Middle frontal gyrus (tissue), 1 donor: ENCODE measurements at regions not wholly inside any gene's neighbourhood (a gene's known extent, or its start where the extent isn't known, plus 50 kb on each side); places are given as distances from the start of the nearest gene placed in this dataset.
"Not testable (repeated sequence)": the region's sequence is repeated elsewhere in the genome, so short reads cannot be mapped to it uniquely, and the experiment has no call there.

Source experiments
- DNase-seq: peaks from one replicate; pipeline ENCODE4 v3.0.0-alpha.2; 2015; ENCODE audit warnings: low spot score; ENCODE audit errors: extremely low spot score

GRCh38 chr3:145244327-145244726, 916.7 kb downstream of the PLOD2 start:
- DNase-seq: no peak

DNA sequence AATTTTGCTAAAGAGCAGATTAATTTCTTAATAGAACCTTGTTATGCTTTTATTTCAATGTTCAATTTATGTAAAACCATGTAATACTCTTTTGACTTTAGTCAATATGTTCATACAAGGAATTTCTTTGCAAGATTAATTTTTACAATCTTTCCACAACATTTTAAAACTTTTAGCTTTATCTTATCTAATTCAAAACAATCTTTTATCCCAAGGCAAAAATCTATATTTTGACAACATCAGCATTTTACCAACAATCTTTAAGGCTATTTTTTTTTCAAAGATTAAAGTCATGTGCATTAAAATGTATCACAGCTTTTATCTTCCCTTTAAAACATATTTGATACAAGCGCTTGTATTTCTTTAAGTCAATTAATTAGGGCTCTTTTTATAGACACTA, 914.7 kb downstream of the PLOD2 start:
- no peak for DNase-seq

DNA sequence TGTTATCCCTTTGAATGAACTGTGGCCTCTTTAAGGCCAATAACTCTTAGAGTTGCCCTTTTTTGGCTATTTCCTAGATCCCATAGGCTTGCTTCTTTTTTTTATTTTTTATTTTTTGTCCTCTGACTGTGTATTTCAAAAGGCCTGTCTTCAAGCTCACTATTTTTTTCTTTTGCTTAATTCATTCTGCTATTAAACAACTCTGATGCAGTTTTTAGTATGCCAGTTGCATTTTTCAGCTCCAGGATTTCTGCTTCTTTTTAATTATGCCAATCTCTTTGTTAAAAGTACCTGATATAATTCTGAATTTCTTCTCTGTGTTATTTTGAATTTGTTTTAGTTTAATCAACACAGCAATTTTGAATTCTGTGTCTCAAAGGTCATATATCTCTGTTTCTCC, 912.1 kb downstream of the PLOD2 start:
- no peak for DNase-seq

DNA sequence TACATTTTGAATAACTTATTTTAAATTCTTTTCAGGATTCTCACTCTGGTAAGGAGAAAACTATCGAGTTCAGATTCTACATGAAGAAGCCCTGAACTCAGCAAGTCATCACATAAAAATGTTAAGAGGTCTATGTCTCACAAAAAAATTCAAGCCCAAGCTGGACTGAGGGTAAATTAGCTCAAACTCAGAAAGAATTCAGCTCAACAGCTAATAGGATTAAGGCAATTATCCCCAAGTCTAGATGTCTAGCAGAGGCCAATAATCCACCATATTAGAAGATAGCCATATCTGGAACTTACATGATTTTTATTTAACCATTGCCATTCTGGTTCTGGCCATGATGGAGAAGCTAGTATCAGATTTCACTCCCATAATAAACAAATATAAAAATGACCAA, 909.7 kb downstream of the PLOD2 start:
- DNase-seq: no peak

DNA sequence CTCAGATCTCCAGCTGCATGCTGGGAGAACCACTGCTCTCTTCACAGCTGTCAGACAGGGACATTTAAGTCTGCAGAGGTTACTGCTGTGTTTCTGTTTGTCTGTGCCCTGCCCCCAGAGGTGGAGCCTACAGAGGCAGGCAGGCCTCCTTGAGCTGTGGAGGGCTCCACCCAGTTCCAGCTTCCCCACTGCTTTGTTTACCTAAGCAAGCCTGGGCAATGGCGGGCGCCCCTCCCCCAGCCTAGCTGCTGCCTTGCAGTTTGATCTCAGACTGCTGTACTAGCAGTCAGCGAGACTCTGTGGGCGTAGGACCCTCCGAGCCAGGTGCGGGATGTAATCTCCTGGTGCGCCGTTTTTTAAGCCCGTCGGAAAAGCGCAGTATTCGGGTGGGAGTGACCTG, 903.0 kb downstream of the PLOD2 start:
- not testable (repeated sequence) for DNase-seq

- DNase-seq: no peak
These were observed 901.7 kb downstream of the PLOD2 start for GRCh38 chr3:145259166-145259880.

DNA sequence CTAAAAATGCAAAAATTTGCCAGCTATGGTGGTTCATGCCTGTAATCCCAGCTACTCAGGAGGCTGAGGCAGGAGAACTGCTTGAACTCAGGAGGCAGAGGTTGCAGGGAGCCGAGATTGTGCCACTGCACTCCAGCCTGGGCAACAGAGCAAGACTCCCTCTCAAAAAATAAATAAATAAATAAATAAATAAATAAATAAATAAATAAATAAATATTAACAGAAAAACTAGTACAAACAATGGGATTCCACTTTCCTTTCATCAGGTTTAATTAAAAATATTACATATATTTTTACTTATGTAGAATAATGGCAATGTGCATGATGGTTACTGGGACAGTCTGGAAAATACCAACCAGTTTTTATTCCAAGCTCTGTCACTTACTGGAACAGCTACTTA, 897.5 kb downstream of the PLOD2 start:
- DNase-seq: not testable (repeated sequence)

DNA sequence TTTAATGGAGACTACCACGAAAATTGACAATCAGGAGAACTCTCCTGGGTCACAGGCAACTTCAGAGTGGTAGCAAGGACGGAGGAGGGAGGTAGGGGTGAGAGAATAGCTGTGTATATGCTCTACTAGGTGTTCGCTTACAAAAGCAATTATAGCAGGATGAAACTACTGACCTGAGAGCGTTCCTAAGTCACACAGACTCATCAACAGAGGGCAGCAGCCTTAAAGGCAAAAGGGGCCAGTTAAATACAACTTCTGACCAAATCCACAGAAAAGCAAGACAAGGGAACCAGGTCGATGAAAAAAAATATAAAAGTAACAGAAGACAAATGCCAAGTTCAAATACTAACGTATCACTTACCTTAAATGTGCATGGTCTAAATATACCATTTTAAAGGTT, 894.6 kb downstream of the PLOD2 start:
- no peak for DNase-seq

DNA sequence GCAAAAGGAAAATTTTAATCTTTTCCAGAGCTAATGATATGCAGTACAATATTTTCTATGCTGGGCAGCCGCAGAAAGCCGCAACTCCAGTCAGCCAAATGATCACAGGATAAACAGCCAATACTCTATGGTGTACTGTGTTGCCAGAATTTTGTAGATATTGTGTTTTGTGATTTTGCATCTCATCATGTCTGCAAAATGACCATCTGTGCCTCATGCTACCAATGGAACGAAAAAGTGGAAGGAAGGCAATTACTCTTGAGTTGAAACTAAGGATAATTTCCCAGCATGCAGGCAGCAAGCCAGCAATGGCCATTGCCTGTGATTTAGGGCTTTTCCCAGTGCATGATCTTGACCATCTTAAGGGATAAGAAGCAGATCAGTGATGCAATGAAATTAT, 891.9 kb downstream of the PLOD2 start:
- DNase-seq: no peak

DNA sequence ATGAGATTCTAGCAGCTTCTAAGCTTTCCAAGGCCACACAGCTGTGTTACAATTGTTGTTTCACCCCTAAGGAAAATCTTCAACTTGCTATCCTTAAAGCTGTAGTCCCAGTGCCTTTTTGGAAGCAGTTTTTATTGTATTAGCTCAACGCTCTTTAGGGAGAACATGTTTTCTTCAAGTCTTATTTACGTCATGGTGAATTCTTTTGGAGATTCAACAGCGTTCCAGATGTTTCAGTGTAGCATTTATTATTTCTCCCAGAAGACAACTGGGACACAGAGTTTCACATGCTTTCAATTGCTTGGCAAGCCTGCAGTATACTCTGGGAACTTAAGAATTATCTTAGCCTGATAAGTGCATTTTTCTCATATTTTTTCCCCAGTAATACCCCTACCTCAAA, 888.3 kb downstream of the PLOD2 start:
- DNase-seq: no peak

DNA sequence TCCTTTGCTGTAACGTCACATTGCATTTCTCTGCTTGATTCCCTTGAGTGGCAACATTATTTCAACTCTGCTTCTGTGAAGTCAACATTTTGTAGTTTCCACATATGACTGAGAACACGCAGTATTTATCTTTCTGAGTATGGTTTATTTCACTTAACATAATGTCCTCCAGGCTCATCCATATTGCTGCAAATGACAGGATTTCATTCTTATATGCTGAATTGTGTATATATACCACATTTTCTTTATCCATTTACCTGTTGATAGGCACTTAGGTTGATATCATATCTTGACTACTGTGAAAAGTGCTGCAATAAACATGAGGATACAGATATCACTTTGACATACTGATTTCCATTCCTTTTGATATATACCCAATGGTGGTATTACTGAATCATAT, 878.5 kb downstream of the PLOD2 start:
- no peak for DNase-seq

- DNase-seq: no peak
These were observed 874.0 kb downstream of the PLOD2 start for GRCh38 chr3:145286937-145287336.

DNA sequence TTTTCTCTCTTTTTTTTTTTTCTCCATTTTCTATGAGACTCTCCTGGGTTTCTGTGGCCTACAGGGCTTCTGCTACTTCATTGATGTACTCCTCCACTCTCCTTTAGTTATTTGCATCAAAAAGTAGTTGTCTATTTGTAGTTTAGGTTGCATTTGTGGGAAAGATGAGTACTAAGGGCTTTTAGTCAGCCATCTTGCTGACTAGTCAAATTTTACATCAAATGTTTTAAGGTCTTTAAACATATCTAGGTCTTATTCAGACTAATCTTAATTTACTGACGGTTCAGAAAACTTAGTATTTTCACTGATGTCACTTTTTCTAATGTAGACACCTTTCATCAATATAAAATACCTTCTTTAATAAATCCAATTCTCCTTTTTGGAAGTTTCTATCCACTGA, 871.0 kb downstream of the PLOD2 start:
- DNase-seq: no peak

DNA sequence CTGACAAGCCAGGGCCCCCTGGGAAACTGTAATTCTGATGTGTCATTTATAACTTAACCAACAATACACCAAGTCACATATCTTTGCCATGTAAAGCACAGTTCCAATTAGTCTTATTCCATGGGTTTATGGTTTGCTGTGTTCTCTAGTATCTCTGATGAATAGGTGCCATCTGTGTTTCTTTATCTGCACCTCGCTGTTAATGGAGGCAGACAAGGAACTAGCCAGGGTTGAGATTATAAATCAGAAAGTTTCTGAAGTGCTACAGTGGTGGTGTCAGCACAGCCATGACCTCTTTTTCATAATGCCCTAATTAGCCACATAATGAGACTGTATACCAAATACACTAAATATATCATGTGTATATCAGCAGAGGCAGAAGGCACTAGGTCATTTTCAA, 866.4 kb downstream of the PLOD2 start:
- DNase-seq: no peak

DNA sequence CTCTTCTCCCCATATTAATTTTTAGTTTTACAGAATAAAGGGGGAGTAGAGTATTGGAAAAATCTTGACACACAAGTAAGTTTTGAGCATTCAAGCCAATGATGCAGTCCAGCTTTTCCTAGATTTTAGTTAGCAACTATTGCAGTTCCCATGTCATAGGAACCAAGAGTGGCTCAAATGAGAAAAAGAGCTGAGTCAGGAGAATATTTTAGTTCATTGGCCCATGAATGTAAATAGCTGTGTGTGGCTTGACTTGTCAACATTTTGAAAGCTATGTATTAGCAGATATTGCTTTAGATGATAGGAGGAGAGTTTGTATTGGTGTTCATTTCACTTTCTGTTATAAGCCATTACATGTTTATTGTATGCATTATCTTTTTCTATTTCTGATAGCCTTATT, 853.7 kb downstream of the PLOD2 start:
- DNase-seq: no peak

DNA sequence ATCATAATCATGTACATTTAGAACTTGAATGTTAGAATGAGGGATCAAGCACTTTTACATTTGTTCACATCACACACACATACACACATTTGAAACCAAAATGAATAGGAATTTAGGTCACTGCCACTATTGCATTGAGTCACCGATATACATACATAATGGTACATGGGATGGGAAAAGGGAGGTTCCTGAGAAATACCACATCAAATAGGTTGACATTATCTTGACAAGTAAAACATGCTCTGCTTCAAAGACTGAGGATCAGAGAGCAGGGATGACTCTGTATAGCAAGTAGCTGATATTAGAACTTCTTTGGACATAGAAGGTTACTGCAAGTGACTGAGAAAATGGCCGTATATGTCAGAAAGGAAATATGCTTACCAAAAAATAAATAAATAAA, 847.2 kb downstream of the PLOD2 start:
- no peak for DNase-seq

DNA sequence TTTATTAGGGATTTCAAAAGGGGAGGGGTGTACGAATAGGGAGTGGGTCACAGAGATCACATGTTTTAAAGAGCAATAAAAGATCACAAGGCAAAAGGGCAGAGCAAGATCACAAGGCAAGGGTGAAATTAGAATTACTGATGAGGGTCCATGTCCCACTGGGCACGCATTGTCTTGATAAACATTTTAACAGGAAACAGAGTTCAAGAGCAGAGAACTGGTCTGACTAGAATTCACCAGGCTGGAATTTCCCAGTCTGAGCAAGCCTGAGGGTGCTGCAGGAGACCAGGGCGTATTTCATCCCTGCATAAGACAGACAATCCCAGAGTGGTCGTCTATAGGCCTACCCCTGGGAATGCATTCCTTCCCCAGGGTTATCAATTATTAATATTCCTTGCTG, 844.7 kb downstream of the PLOD2 start:
- DNase-seq: not testable (repeated sequence)

GRCh38 chr3:145326666-145327065, 834.3 kb downstream of the PLOD2 start:
- DNase-seq: no peak

- DNase-seq: not testable (repeated sequence)
These were observed 827.6 kb downstream of the PLOD2 start for GRCh38 chr3:145333427-145333826.

DNA sequence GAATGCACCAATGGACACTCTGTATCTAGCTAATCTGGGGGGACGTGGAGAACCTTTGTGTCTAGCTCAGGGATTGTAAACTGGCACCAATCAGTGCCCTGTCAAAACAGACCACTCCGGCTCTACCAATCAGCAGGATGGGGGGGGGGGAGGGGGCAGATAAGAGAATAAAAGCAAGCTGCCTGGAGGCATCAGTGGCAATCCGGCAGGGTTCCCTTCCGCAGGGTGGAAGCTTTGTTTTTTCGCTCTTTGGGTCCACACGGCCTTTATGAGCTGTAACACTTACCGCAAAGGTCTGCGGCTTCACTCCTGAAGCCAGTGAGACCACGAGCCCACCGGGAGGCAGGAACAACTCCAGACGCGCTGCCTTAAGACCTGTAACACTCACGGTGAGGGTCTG, 827.1 kb downstream of the PLOD2 start:
- DNase-seq: no peak

DNA sequence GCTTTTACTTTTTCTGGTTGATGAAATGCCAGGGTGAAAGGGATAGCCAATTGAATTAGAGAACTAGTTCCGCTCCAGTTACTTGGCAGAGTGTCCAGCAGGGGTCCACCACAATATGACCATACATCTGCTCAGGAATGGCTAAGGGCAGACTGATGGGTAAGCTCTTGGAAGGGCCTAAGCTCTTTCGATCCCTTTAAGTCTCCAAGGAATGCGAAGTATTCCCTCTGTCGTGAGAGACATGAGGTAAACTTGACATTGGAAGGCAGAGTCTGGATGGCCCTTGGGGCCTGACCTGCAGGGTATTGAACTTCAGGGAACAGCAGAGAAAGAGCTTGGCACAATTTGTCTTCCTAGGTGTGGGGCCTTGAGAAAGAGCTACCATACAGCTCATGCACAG, 805.8 kb downstream of the PLOD2 start:
- no peak for DNase-seq

GRCh38 chr3:145357453-145357852, 803.5 kb downstream of the PLOD2 start:
- DNase-seq: no peak

- no peak for DNase-seq
These were observed 801.9 kb downstream of the PLOD2 start for GRCh38 chr3:145359040-145359439.

GRCh38 chr3:145368748-145369147, 792.2 kb downstream of the PLOD2 start:
- no peak for DNase-seq
